ENCODE measurements at regions not wholly inside any gene's neighbourhood (a gene's known extent, or its start where the extent isn't known, plus 50 kb on each side); places are given as distances from the start of the nearest gene placed in this dataset.
A peak's percentile ranks its signal among the peaks of the same experiment; 100 is the strongest.

GRCh38 chr5:92508271-92508670, 1072.7 kb downstream of the NR2F1-AS1 start:
- Histone ChIP-seq H3K27me3 (ENCODE audit: control insufficient read depth in 2 of 2, insufficient read depth in 1 of 2, low read length in 1 of 2) (no peaks in the 10 kb centered on the region), H3K4me1 (ENCODE audit: control insufficient read depth in 2 of 2, insufficient read depth in 2 of 2, low read length in 2 of 2) (no peaks in the 10 kb centered on the region), H3K4me3 (ENCODE audit: low read length in 2 of 2) (no peak overlapping the region), H3K27ac (ENCODE audit: low read depth in 1 of 2, low read length in 1 of 2) (no peak overlapping the region), H3K9me3 (ENCODE audit: control insufficient read depth in 2 of 2, insufficient read depth in 1 of 2, low read length in 1 of 2) (peaks cover 0 to 8% of the 10 kb centered on the region in 2 donors), H3K36me3 (ENCODE audit: control insufficient read depth in 2 of 2, insufficient read depth in 2 of 2, low read length in 1 of 2) (no peaks in the 10 kb centered on the region)
- no peak for DNase-seq (ENCODE audit: low read depth in 6 of 9, low spot score in 9 of 9)

- Histone ChIP-seq H3K4me3 (ENCODE audit: low read length in 2 of 2) (no peak overlapping the region), H3K4me1 (ENCODE audit: control insufficient read depth in 2 of 2, insufficient read depth in 2 of 2, low read length in 2 of 2) (no peaks in the 10 kb centered on the region), H3K36me3 (ENCODE audit: control insufficient read depth in 2 of 2, insufficient read depth in 2 of 2, low read length in 1 of 2) (no peaks in the 10 kb centered on the region), H3K9me3 (ENCODE audit: control insufficient read depth in 2 of 2, insufficient read depth in 1 of 2, low read length in 1 of 2) (peaks cover 0 to 8% of the 10 kb centered on the region in 2 donors), H3K27ac (ENCODE audit: low read depth in 1 of 2, low read length in 1 of 2) (no peak overlapping the region), H3K27me3 (ENCODE audit: control insufficient read depth in 2 of 2, insufficient read depth in 1 of 2, low read length in 1 of 2) (no peaks in the 10 kb centered on the region)
- DNase-seq (ENCODE audit: low read depth in 6 of 9, low spot score in 9 of 9): peak in 1 of 9 donors; percentile 2
These were observed 1075.1 kb downstream of the NR2F1-AS1 start for GRCh38 chr5:92505925-92506324.

GRCh38 chr5:92505145-92505544, 1075.9 kb downstream of the NR2F1-AS1 start:
- no peaks in the 10 kb centered on the region for H3K36me3 ChIP-seq (ENCODE audit: control insufficient read depth in 2 of 2, insufficient read depth in 2 of 2, low read length in 1 of 2)
- no peaks in the 10 kb centered on the region for H3K4me1 ChIP-seq (ENCODE audit: control insufficient read depth in 2 of 2, insufficient read depth in 2 of 2, low read length in 2 of 2)
- DNase-seq (ENCODE audit: low read depth in 6 of 9, low spot score in 9 of 9): no peak
- no peak overlapping the region for H3K27ac ChIP-seq (ENCODE audit: low read depth in 1 of 2, low read length in 1 of 2)
- H3K4me3 ChIP-seq (ENCODE audit: low read length in 2 of 2): no peak overlapping the region
- H3K27me3 ChIP-seq (ENCODE audit: control insufficient read depth in 2 of 2, insufficient read depth in 1 of 2, low read length in 1 of 2): no peaks in the 10 kb centered on the region
- 91% methylated on average over 3 of the region's 3 CpGs for WGBS
- H3K9me3 ChIP-seq (ENCODE audit: control insufficient read depth in 2 of 2, insufficient read depth in 1 of 2, low read length in 1 of 2): peaks cover 0 to 8% of the 10 kb centered on the region in 2 donors

GRCh38 chr5:92504346-92504745, 1076.7 kb downstream of the NR2F1-AS1 start:
- H3K27ac ChIP-seq (ENCODE audit: low read depth in 1 of 2, low read length in 1 of 2): no peak overlapping the region
- H3K27me3 ChIP-seq (ENCODE audit: control insufficient read depth in 2 of 2, insufficient read depth in 1 of 2, low read length in 1 of 2): no peaks in the 10 kb centered on the region
- no peaks in the 10 kb centered on the region for H3K36me3 ChIP-seq (ENCODE audit: control insufficient read depth in 2 of 2, insufficient read depth in 2 of 2, low read length in 1 of 2)
- peaks cover 0 to under 1% of the 10 kb centered on the region in 2 donors for H3K9me3 ChIP-seq (ENCODE audit: control insufficient read depth in 2 of 2, insufficient read depth in 1 of 2, low read length in 1 of 2)
- no peak overlapping the region for H3K4me3 ChIP-seq (ENCODE audit: low read length in 2 of 2)
- WGBS: 45% methylated on average over 2 of the region's 2 CpGs
- no peaks in the 10 kb centered on the region for H3K4me1 ChIP-seq (ENCODE audit: control insufficient read depth in 2 of 2, insufficient read depth in 2 of 2, low read length in 2 of 2)
- no peak for DNase-seq (ENCODE audit: low read depth in 6 of 9, low spot score in 9 of 9)

- WGBS: 97% methylated on average over 2 of the region's 2 CpGs
These were observed 1080.3 kb downstream of the NR2F1-AS1 start for GRCh38 chr5:92500752-92501151.

GRCh38 chr5:92496545-92496944, 1084.5 kb downstream of the NR2F1-AS1 start:
- Histone ChIP-seq H3K36me3 (ENCODE audit: control insufficient read depth in 2 of 2, insufficient read depth in 2 of 2, low read length in 1 of 2) (no peaks in the 10 kb centered on the region), H3K4me1 (ENCODE audit: control insufficient read depth in 2 of 2, insufficient read depth in 2 of 2, low read length in 2 of 2) (no peaks in the 10 kb centered on the region), H3K4me3 (ENCODE audit: low read length in 2 of 2) (no peak overlapping the region), H3K27me3 (ENCODE audit: control insufficient read depth in 2 of 2, insufficient read depth in 1 of 2, low read length in 1 of 2) (no peaks in the 10 kb centered on the region), H3K9me3 (ENCODE audit: control insufficient read depth in 2 of 2, insufficient read depth in 1 of 2, low read length in 1 of 2) (no peaks in the 10 kb centered on the region), H3K27ac (ENCODE audit: low read depth in 1 of 2, low read length in 1 of 2) (no peak overlapping the region)
- DNase-seq (ENCODE audit: low read depth in 6 of 9, low spot score in 9 of 9): no peak

More at GRCh38 chr5:92500752-92501151, 1080.3 kb downstream of the NR2F1-AS1 start:
- no peaks in the 10 kb centered on the region for H3K36me3 ChIP-seq (ENCODE audit: control insufficient read depth in 2 of 2, insufficient read depth in 2 of 2, low read length in 1 of 2)
- no peaks in the 10 kb centered on the region for H3K4me1 ChIP-seq (ENCODE audit: control insufficient read depth in 2 of 2, insufficient read depth in 2 of 2, low read length in 2 of 2)
- H3K27ac ChIP-seq (ENCODE audit: low read depth in 1 of 2, low read length in 1 of 2): no peak overlapping the region
- DNase-seq (ENCODE audit: low read depth in 6 of 9, low spot score in 9 of 9): no peak
- H3K9me3 ChIP-seq (ENCODE audit: control insufficient read depth in 2 of 2, insufficient read depth in 1 of 2, low read length in 1 of 2): no peaks in the 10 kb centered on the region
- H3K4me3 ChIP-seq (ENCODE audit: low read length in 2 of 2): no peak overlapping the region
- H3K27me3 ChIP-seq (ENCODE audit: control insufficient read depth in 2 of 2, insufficient read depth in 1 of 2, low read length in 1 of 2): no peaks in the 10 kb centered on the region

GRCh38 chr5:92494508-92494907, 1086.5 kb downstream of the NR2F1-AS1 start:
- Histone ChIP-seq H3K4me3 (ENCODE audit: low read length in 2 of 2) (no peak overlapping the region), H3K9me3 (ENCODE audit: control insufficient read depth in 2 of 2, insufficient read depth in 1 of 2, low read length in 1 of 2) (no peaks in the 10 kb centered on the region), H3K4me1 (ENCODE audit: control insufficient read depth in 2 of 2, insufficient read depth in 2 of 2, low read length in 2 of 2) (no peaks in the 10 kb centered on the region), H3K27ac (ENCODE audit: low read depth in 1 of 2, low read length in 1 of 2) (no peak overlapping the region), H3K36me3 (ENCODE audit: control insufficient read depth in 2 of 2, insufficient read depth in 2 of 2, low read length in 1 of 2) (no peaks in the 10 kb centered on the region), H3K27me3 (ENCODE audit: control insufficient read depth in 2 of 2, insufficient read depth in 1 of 2, low read length in 1 of 2) (no peaks in the 10 kb centered on the region)
- WGBS: 93% methylated on average over 5 of the region's 5 CpGs
- no peak for DNase-seq (ENCODE audit: low read depth in 6 of 9, low spot score in 9 of 9)

- H3K4me1 ChIP-seq (ENCODE audit: control insufficient read depth in 2 of 2, insufficient read depth in 2 of 2, low read length in 2 of 2): no peaks in the 10 kb centered on the region
- no peak overlapping the region for H3K4me3 ChIP-seq (ENCODE audit: low read length in 2 of 2)
- no peaks in the 10 kb centered on the region for H3K36me3 ChIP-seq (ENCODE audit: control insufficient read depth in 2 of 2, insufficient read depth in 2 of 2, low read length in 1 of 2)
- H3K27me3 ChIP-seq (ENCODE audit: control insufficient read depth in 2 of 2, insufficient read depth in 1 of 2, low read length in 1 of 2): no peaks in the 10 kb centered on the region
- no peak overlapping the region for H3K27ac ChIP-seq (ENCODE audit: low read depth in 1 of 2, low read length in 1 of 2)
- no peak for DNase-seq (ENCODE audit: low read depth in 6 of 9, low spot score in 9 of 9)
- H3K9me3 ChIP-seq (ENCODE audit: control insufficient read depth in 2 of 2, insufficient read depth in 1 of 2, low read length in 1 of 2): no peaks in the 10 kb centered on the region
- WGBS: 71% methylated on average over 3 of the region's 3 CpGs
These were observed 1088.1 kb downstream of the NR2F1-AS1 start for GRCh38 chr5:92492908-92493307.

- DNase-seq (ENCODE audit: low read depth in 6 of 9, low spot score in 9 of 9): no peak
- Histone ChIP-seq H3K27me3 (ENCODE audit: control insufficient read depth in 2 of 2, insufficient read depth in 1 of 2, low read length in 1 of 2) (no peaks in the 10 kb centered on the region), H3K4me1 (ENCODE audit: control insufficient read depth in 2 of 2, insufficient read depth in 2 of 2, low read length in 2 of 2) (no peaks in the 10 kb centered on the region), H3K4me3 (ENCODE audit: low read length in 2 of 2) (no peak overlapping the region), H3K27ac (ENCODE audit: low read depth in 1 of 2, low read length in 1 of 2) (no peak overlapping the region), H3K36me3 (ENCODE audit: control insufficient read depth in 2 of 2, insufficient read depth in 2 of 2, low read length in 1 of 2) (no peaks in the 10 kb centered on the region), H3K9me3 (ENCODE audit: control insufficient read depth in 2 of 2, insufficient read depth in 1 of 2, low read length in 1 of 2) (no peaks in the 10 kb centered on the region)
These were observed 1096.5 kb downstream of the NR2F1-AS1 start for GRCh38 chr5:92484484-92484883.

- H3K9me3 ChIP-seq (ENCODE audit: control insufficient read depth in 2 of 2, insufficient read depth in 1 of 2, low read length in 1 of 2): peaks cover 0 to 3% of the 10 kb centered on the region in 2 donors
- no peaks in the 10 kb centered on the region for H3K27me3 ChIP-seq (ENCODE audit: control insufficient read depth in 2 of 2, insufficient read depth in 1 of 2, low read length in 1 of 2)
- H3K4me3 ChIP-seq (ENCODE audit: low read length in 2 of 2): no peak overlapping the region
- no peaks in the 10 kb centered on the region for H3K4me1 ChIP-seq (ENCODE audit: control insufficient read depth in 2 of 2, insufficient read depth in 2 of 2, low read length in 2 of 2)
- no peak overlapping the region for H3K27ac ChIP-seq (ENCODE audit: low read depth in 1 of 2, low read length in 1 of 2)
- H3K36me3 ChIP-seq (ENCODE audit: control insufficient read depth in 2 of 2, insufficient read depth in 2 of 2, low read length in 1 of 2): no peaks in the 10 kb centered on the region
- no peak for DNase-seq (ENCODE audit: low read depth in 6 of 9, low spot score in 9 of 9)
- WGBS: 85% methylated on average over 1 of the region's 1 CpG
These were observed 1090.0 kb upstream of the ARRDC3 start for GRCh38 chr5:92472981-92473566.
